Colonic mucosa (tissue), 4 donors: ENCODE measurements at regions not wholly inside any gene's neighbourhood (a gene's known extent, or its start where the extent isn't known, plus 50 kb on each side); places are given as distances from the start of the nearest gene placed in this dataset.

ENCODE experiments used
- DNase-seq: peaks from one replicate; pipeline ENCODE4 v3.0.0-alpha.2; 2020
- H3K27ac ChIP-seq: fragments of 200-600 bp; one replicate; pipeline ENCODE4 v1.8.0; 2021
- H3K27me3 ChIP-seq: fragments of 200-600 bp; one replicate; pipeline ENCODE4 v1.8.0; 2021
- H3K36me3 ChIP-seq: fragments of 200-600 bp; one replicate; pipeline ENCODE4 v1.8.0; 2021
- H3K4me1 ChIP-seq: fragments of 200-600 bp; one replicate; pipeline ENCODE4 v1.8.0; 2021; ENCODE audit warnings: mild to moderate bottlenecking
- H3K4me3 ChIP-seq: fragments of 200-600 bp; one replicate; pipeline ENCODE4 v1.8.0; 2021
- H3K9ac ChIP-seq, 2 donors: one replicate each; pipeline ENCODE4 v1.7.0; 2013; ENCODE audit warnings: control low read depth in 2 of 2, low read depth in 2 of 2, low read length in 2 of 2
- H3K9me3 ChIP-seq: fragments of 200-600 bp; one replicate; pipeline ENCODE4 v1.8.0; 2021
- intact Hi-C: fragments of 100-400 bp; cut with DNase I; formaldehyde crosslinking; loops from one replicate; pipeline ENCODE4 v1.14.1; 2022
- TF ChIP-seq, protein P1 (sequence below): fragments of 200-600 bp; IDR thresholded peaks from one replicate; pipeline ENCODE4 v1.8.0; 2022; ENCODE audit warnings: antibody characterized with exemption, mild to moderate bottlenecking
- donor health status: healthy.
- donor health status: DM: no; HTN: no; CAD: no.
- donor health status: DM: no; HTN: no; CAD: no.

DNA sequence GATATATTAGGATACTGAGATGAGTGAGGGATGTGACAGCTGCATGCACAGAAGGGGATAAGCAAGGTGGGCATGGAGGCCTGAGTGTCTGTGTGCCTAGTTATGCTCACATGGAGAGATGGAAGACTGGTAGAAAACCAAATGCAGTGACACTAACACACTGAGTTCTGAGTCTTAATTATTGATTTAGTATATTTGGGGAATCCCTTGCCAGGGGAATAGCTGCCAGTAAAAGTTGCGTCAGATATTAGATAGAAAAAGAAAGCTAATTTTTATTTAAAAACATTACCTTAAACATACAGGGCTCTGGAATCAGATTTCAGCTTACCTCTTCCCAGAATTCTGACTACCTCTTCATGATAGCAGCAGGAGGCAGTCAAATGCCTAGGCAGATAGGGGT, 620.5 kb downstream of the METTL15 start:
- H3K27ac ChIP-seq: no peak overlapping the region
- no peak overlapping the region for H3K9ac ChIP-seq
- no peaks in the 10 kb centered on the region for H3K36me3 ChIP-seq
- no peaks in the 10 kb centered on the region for H3K27me3 ChIP-seq
- H3K9me3 ChIP-seq: no peaks in the 10 kb centered on the region
- TF ChIP-seq, protein P1, sequence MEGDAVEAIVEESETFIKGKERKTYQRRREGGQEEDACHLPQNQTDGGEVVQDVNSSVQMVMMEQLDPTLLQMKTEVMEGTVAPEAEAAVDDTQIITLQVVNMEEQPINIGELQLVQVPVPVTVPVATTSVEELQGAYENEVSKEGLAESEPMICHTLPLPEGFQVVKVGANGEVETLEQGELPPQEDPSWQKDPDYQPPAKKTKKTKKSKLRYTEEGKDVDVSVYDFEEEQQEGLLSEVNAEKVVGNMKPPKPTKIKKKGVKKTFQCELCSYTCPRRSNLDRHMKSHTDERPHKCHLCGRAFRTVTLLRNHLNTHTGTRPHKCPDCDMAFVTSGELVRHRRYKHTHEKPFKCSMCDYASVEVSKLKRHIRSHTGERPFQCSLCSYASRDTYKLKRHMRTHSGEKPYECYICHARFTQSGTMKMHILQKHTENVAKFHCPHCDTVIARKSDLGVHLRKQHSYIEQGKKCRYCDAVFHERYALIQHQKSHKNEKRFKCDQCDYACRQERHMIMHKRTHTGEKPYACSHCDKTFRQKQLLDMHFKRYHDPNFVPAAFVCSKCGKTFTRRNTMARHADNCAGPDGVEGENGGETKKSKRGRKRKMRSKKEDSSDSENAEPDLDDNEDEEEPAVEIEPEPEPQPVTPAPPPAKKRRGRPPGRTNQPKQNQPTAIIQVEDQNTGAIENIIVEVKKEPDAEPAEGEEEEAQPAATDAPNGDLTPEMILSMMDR: no peak
- H3K4me1 ChIP-seq: no peaks in the 10 kb centered on the region
- intact Hi-C loops: no loop called here
- H3K4me3 ChIP-seq: no peak overlapping the region
- DNase-seq: no peak

DNA sequence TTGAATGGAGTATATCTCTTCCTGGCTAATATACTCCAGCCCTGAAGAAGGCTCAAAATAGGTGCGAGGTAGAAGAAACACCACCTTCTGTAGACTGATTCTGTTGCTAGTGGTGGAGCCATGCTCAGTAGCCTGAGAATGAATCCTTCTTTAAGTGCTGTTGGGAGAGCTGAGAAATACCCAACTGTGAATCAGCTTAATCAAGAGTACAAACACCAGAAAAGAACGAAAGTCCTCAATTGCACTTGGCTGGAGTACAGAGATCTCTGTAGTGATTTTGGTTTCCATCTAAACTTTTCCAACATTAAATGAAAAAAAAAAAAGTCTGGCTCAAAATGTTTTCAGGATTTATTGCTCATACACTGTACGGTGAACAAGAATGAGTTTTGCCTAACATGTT, 619.1 kb downstream of the METTL15 start:
- H3K9me3 ChIP-seq: no peaks in the 10 kb centered on the region
- no peaks in the 10 kb centered on the region for H3K36me3 ChIP-seq
- DNase-seq: no peak
- no peak overlapping the region for H3K9ac ChIP-seq
- TF ChIP-seq, protein P1: no peak
- H3K27ac ChIP-seq: no peak overlapping the region
- H3K4me1 ChIP-seq: no peaks in the 10 kb centered on the region
- no peak overlapping the region for H3K4me3 ChIP-seq
- intact Hi-C loops: no loop called here
- H3K27me3 ChIP-seq: no peaks in the 10 kb centered on the region

DNA sequence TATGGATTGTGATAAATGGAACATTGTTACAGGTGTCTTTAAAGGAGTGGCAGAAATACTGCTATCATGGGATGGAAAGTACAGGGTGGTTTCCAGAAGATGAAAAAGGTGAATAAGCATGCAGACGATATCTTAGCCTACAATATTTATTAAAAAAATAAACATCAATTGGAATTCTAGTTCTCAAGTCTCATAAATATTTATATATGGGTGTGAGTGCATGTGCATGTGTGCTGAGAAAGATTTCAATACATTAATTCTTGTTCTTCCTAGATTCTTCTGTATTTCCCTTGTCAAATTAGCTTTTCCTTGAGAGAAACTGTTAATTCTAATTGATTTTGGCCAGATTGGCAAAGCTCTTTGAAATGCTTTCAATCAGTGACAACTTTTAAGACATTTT, 618.2 kb downstream of the METTL15 start:
- no peak for DNase-seq
- TF ChIP-seq, protein P1: no peak
- H3K36me3 ChIP-seq: no peaks in the 10 kb centered on the region
- H3K9me3 ChIP-seq: no peaks in the 10 kb centered on the region
- no peaks in the 10 kb centered on the region for H3K27me3 ChIP-seq
- intact Hi-C loops: no loop called here
- H3K27ac ChIP-seq: no peak overlapping the region
- H3K9ac ChIP-seq: no peak overlapping the region
- H3K4me1 ChIP-seq: no peaks in the 10 kb centered on the region
- H3K4me3 ChIP-seq: no peak overlapping the region

DNA sequence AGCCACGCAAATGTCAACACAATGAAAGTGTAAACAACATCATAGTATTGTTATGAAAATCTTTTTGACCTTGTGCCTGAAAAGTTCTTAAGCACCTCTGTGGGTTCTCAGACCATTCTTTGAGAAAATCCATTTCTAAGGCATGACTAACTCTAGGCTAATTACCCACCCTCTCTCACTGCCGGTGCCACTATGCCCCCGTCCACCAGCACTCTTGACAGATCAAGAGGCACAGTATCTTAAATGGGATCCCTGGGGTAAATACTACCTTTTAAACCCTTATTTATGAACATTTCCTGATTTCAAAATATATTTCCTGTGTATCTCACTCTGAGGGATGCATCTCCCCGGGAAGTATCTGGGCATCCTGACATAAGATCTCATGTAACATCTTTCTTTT, 607.5 kb downstream of the METTL15 start:
- no peak overlapping the region for H3K4me3 ChIP-seq
- TF ChIP-seq, protein P1: no peak
- intact Hi-C loops: no loop called here
- H3K4me1 ChIP-seq: no peaks in the 10 kb centered on the region
- DNase-seq: no peak
- H3K27ac ChIP-seq: no peak overlapping the region
- H3K36me3 ChIP-seq: no peaks in the 10 kb centered on the region
- H3K27me3 ChIP-seq: no peaks in the 10 kb centered on the region
- H3K9me3 ChIP-seq: no peaks in the 10 kb centered on the region
- no peak overlapping the region for H3K9ac ChIP-seq

DNA sequence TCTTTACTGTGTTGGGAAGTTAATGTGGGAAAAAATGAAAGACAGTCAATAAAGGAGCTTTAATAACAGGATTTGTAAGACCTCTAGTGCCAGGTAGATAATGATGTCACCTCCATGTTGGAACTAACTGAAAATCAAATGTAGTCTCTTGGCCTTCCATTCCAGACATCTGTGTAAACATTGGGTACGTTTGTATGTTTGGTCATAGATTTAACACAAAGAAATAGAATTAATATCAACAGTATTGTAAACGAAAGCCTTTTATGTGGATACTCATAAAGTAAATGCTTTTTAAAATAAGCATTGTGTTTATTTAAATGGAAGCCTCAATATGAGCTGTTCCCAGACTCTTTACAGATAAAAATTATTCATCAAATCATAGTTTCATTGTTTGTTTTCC, 605.7 kb downstream of the METTL15 start:
- intact Hi-C loops: no loop called here
- H3K9ac ChIP-seq: no peak overlapping the region
- no peaks in the 10 kb centered on the region for H3K4me1 ChIP-seq
- H3K27ac ChIP-seq: no peak overlapping the region
- no peaks in the 10 kb centered on the region for H3K36me3 ChIP-seq
- no peaks in the 10 kb centered on the region for H3K27me3 ChIP-seq
- TF ChIP-seq, protein P1: no peak
- DNase-seq: no peak
- H3K9me3 ChIP-seq: no peaks in the 10 kb centered on the region
- H3K4me3 ChIP-seq: no peak overlapping the region

DNA sequence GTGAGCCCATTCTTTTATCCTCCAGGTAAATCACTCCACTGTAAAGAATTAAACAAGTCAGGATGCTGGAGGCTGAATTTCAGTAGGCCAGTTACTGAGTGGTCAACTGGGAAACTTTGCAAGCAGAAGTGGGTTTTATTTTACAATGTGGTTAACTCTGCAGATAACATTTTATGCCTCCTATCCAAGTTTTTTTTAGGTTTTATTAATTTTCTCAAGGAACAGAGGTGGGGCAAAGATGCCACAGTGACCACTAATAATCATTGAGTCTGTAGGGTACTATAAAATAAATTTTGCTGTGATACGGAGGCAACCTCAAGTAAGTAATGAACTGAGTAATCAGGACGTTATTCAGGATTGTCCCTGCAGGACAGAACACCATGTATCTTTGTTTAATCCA, 599.9 kb downstream of the METTL15 start:
- Histone ChIP-seq H3K4me3 (no peak overlapping the region), H3K36me3 (no peaks in the 10 kb centered on the region), H3K9ac (no peak overlapping the region), H3K27ac (no peak overlapping the region), H3K9me3 (no peaks in the 10 kb centered on the region), H3K4me1 (no peaks in the 10 kb centered on the region), H3K27me3 (no peaks in the 10 kb centered on the region)
- intact Hi-C loops: loop anchor here (10.0 kb wide), 1 partner anchor 457 kb away; no protein-coding TSS in a partner anchor
- no peak for DNase-seq
- TF ChIP-seq, protein P1: no peak
